H1 (cell line): ENCODE measurements at regions not wholly inside any gene's neighbourhood (a gene's known extent, or its start where the extent isn't known, plus 50 kb on each side); places are given as distances from the start of the nearest gene placed in this dataset.

ENCODE experiments used
- CTCF ChIA-PET: fragments of 300-600 bp; sonication (Branson Sonifier 250); formaldehyde crosslinking; loops from one replicate; lab custom pipeline; 2021; ENCODE audit not compliant: partially characterized antibody; lab: Charles Lee
- POLR2A ChIA-PET: fragments of 300-600 bp; sonication (Branson Sonifier 250); formaldehyde crosslinking; loops from one replicate; lab custom pipeline; 2021; ENCODE audit warnings: inconsistent platforms; ENCODE audit not compliant: partially characterized antibody; lab: Charles Lee
- DNase-seq, 2 experiments: peaks; one replicate each; pipeline versions ENCODE4 v3.0.0 to v3.0.0-alpha.2; 2010 to 2022; ENCODE audit warnings: low spot score in 2 of 2, low read depth in 1 of 2, mixed read lengths in 1 of 2
- FAIRE-seq: peaks from 2 replicates; lab custom pipeline; 2011; peaks lifted over from hg19 to GRCh38; lab: Jason Lieb, UNC
- H2AFZ ChIP-seq: 2 replicates; pipeline ENCODE4 v1.8.1; 2012; ENCODE audit warnings: low read length, inconsistent platforms
- H2AK5ac ChIP-seq: 2 replicates; pipeline ENCODE4 v1.6.1; 2013; ENCODE audit warnings: low read depth, low read length
- H2BK120ac ChIP-seq: replicated peaks from 2 replicates; pipeline ENCODE3; 2013; ENCODE audit warnings: low read depth, low read length, inconsistent platforms
- H2BK12ac ChIP-seq: 2 replicates; pipeline ENCODE4 v1.6.1; 2013; ENCODE audit warnings: low read depth, low read length
- H2BK15ac ChIP-seq: 2 replicates; pipeline ENCODE4 v1.6.1; 2013; ENCODE audit warnings: low read length
- H2BK20ac ChIP-seq: 2 replicates; pipeline ENCODE4 v1.6.1; 2013; ENCODE audit warnings: low read length
- H2BK5ac ChIP-seq: 2 replicates; pipeline ENCODE4 v1.6.1; 2013; ENCODE audit warnings: low read depth, low read length
- H3K14ac ChIP-seq: 2 replicates; pipeline ENCODE4 v1.6.1; 2013; ENCODE audit warnings: inconsistent platforms; ENCODE audit not compliant: insufficient read length
- H3K18ac ChIP-seq: 2 replicates; pipeline ENCODE4 v1.6.1; 2013; ENCODE audit warnings: low read length; ENCODE audit errors: extremely low read depth
- H3K23ac ChIP-seq: 2 replicates; pipeline ENCODE4 v1.6.1; 2013; ENCODE audit warnings: inconsistent platforms; ENCODE audit not compliant: insufficient read length
- H3K23me2 ChIP-seq: 2 replicates; pipeline ENCODE4 v1.6.1; 2013; ENCODE audit warnings: low read depth, low read length
- H3K27ac ChIP-seq: 2 replicates; pipeline ENCODE4 v1.6.1; 2011; ENCODE audit warnings: low read depth, low read length, inconsistent platforms
- H3K27me3 ChIP-seq, 4 experiments: replicated peaks in 1 of 4; 1 replicate in 1 of 4; 2 replicates in 3 of 4; pipeline versions ENCODE4 v1.6.1 to v1.8.1; 2011 to 2013; ENCODE audit warnings: low read length in 3 of 4, mild to moderate bottlenecking in 3 of 4, inconsistent platforms in 2 of 4, mixed read lengths in 2 of 4, moderate library complexity in 1 of 4; ENCODE audit not compliant: control insufficient read depth in 3 of 4, insufficient read depth in 3 of 4; ENCODE audit errors: extremely low read depth in 1 of 4
- H3K36me3 ChIP-seq, 4 experiments: 2 replicates each; pipeline versions ENCODE4 v1.6.1 to v1.8.1; 2011 to 2013; ENCODE audit warnings: mild to moderate bottlenecking in 4 of 4, low read length in 3 of 4, moderate library complexity in 2 of 4, control low read depth in 1 of 4, inconsistent platforms in 1 of 4; ENCODE audit not compliant: insufficient read depth in 4 of 4, control insufficient read depth in 2 of 4
- H3K4ac ChIP-seq: replicated peaks from 2 replicates; pipeline ENCODE3; 2013; ENCODE audit warnings: low read length, low read depth, mixed read lengths, inconsistent platforms; ENCODE audit not compliant: insufficient read length
- H3K4me1 ChIP-seq, 4 experiments: replicated peaks in 1 of 4; 1 replicate in 1 of 4; 2 replicates in 3 of 4; pipeline versions ENCODE4 v1.6.1 to v1.8.1; 2011 to 2013; ENCODE audit warnings: low read length in 3 of 4, inconsistent platforms in 2 of 4, mixed read lengths in 1 of 4; ENCODE audit not compliant: insufficient read depth in 4 of 4, control insufficient read depth in 3 of 4
- H3K4me2 ChIP-seq, 2 experiments: 2 replicates each; pipeline versions ENCODE4 v1.6.1 to v1.8.1; 2011 to 2013; ENCODE audit warnings: low read depth in 2 of 2, low read length in 2 of 2, control low read depth in 1 of 2, inconsistent platforms in 1 of 2, mild to moderate bottlenecking in 1 of 2; ENCODE audit not compliant: insufficient read depth in 1 of 2
- H3K4me3 ChIP-seq, 4 experiments: fragments of 200-600, 300-600 bp in 1 of 4; sonication (generic), shearing (Covaris generic), sonication (Bioruptor Twin) in 1 of 4; 2 replicates each; pipeline versions ENCODE4 v1.5.1 to v1.8.1; 2011 to 2016; ENCODE audit warnings: low read length in 4 of 4, low read depth in 3 of 4, control low read depth in 2 of 4, inconsistent platforms in 2 of 4, mild to moderate bottlenecking in 2 of 4, mixed read lengths in 1 of 4, moderate library complexity in 1 of 4; ENCODE audit not compliant: insufficient read depth in 2 of 4; ENCODE audit errors: extremely low read depth in 1 of 4
- H3K56ac ChIP-seq: replicated peaks from 2 replicates; pipeline ENCODE3; 2013; ENCODE audit warnings: low read depth, mild to moderate bottlenecking, mixed read lengths, low read length, inconsistent platforms; ENCODE audit not compliant: insufficient read length
- H3K79me1 ChIP-seq: 2 replicates; pipeline ENCODE4 v1.6.1; 2013; ENCODE audit warnings: low read depth, low read length, control low read depth
- H3K79me2 ChIP-seq, 2 experiments: 2 replicates each; pipeline versions ENCODE4 v1.6.1 to v1.8.1; 2012 to 2013; ENCODE audit warnings: low read length in 2 of 2, mild to moderate bottlenecking in 2 of 2, inconsistent platforms in 1 of 2; ENCODE audit not compliant: insufficient read depth in 2 of 2, control insufficient read depth in 1 of 2
- H3K9ac ChIP-seq, 4 experiments: replicated peaks in 1 of 4; 1 replicate in 1 of 4; 2 replicates in 3 of 4; pipeline versions ENCODE4 v1.6.1 to v1.8.1; 2011 to 2013; ENCODE audit warnings: low read depth in 3 of 4, low read length in 3 of 4, control low read depth in 2 of 4, mild to moderate bottlenecking in 2 of 4, moderate library complexity in 2 of 4, inconsistent platforms in 1 of 4; ENCODE audit errors: extremely low read depth in 1 of 4
- H3K9me3 ChIP-seq, 2 experiments: 2 replicates each; pipeline versions ENCODE4 v1.6.1 to v1.8.1; 2012 to 2013; ENCODE audit warnings: mild to moderate bottlenecking in 2 of 2, moderate library complexity in 2 of 2, control low read depth in 1 of 2, inconsistent platforms in 1 of 2, low read depth in 1 of 2, low read length in 1 of 2, mixed read lengths in 1 of 2; ENCODE audit not compliant: insufficient read depth in 2 of 2
- H4K20me1 ChIP-seq, 2 experiments: replicated peaks in 1 of 2; 2 replicates each; pipeline versions ENCODE3 to v1.8.1; 2011 to 2013; ENCODE audit warnings: inconsistent platforms in 2 of 2, low read length in 2 of 2, mild to moderate bottlenecking in 1 of 2; ENCODE audit not compliant: insufficient read depth in 2 of 2, control insufficient read depth in 1 of 2
- H4K5ac ChIP-seq: 2 replicates; pipeline ENCODE4 v1.6.1; 2013; ENCODE audit warnings: low read length, low read depth, mixed read lengths, inconsistent platforms; ENCODE audit not compliant: insufficient read length
- H4K8ac ChIP-seq: 2 replicates; pipeline ENCODE4 v1.8.0; 2013; ENCODE audit warnings: mild to moderate bottlenecking, moderate library complexity, low read length, inconsistent platforms; ENCODE audit not compliant: insufficient read depth; ENCODE audit errors: extremely low read depth
- H4K91ac ChIP-seq: replicated peaks from 2 replicates; pipeline ENCODE3; 2013; ENCODE audit warnings: low read length, mixed read lengths, inconsistent platforms; ENCODE audit not compliant: insufficient read length
- E2F6 ChIP-seq: IDR thresholded peaks from 2 replicates; pipeline ENCODE4 v1.6.1; 2012; ENCODE audit warnings: inconsistent platforms
- EGR1 ChIP-seq: IDR thresholded peaks from 2 replicates; pipeline ENCODE4 v1.6.1; 2011; ENCODE audit warnings: low read depth, low read length, borderline replicate concordance
- GABPA ChIP-seq: IDR thresholded peaks from 2 replicates; pipeline ENCODE4 v1.6.1; 2011; ENCODE audit warnings: mild to moderate bottlenecking, low read length, moderate library complexity, borderline replicate concordance; ENCODE audit not compliant: insufficient read depth
- KDM1A ChIP-seq: fragments of 200-600, 300-600 bp; sonication (generic); IDR thresholded peaks from 2 replicates; pipeline ENCODE4 v1.7.1; 2016; ENCODE audit warnings: mild to moderate bottlenecking, low read length, borderline replicate concordance
- RFX5 ChIP-seq: IDR thresholded peaks from 2 replicates; pipeline ENCODE4 v1.6.1; 2011; ENCODE audit warnings: low read depth, low read length, improper control_type of control experiment, borderline replicate concordance
- RNF2 ChIP-seq: fragments of 200-900, 300-1000 bp; sonication (generic); IDR thresholded peaks from 2 replicates; pipeline ENCODE4 v1.7.1; 2016; ENCODE audit warnings: borderline replicate concordance, low read depth, mild to moderate bottlenecking, antibody characterized with exemption, low read length; ENCODE audit not compliant: poor library complexity, severe bottlenecking; ENCODE audit errors: missing control alignments
- TCF12 ChIP-seq: IDR thresholded peaks from 2 replicates; pipeline ENCODE4 v1.6.1; 2011; ENCODE audit warnings: low read depth, mild to moderate bottlenecking, low read length
- WGBS, 2 experiments: shearing (Covaris generic) in 1 of 2; methylation state at CpG; one replicate each; pipeline versions ENCODE4 v1.1.6 to v1.1.7; 2013 to 2015; ENCODE audit warnings: low lambda C conversion rate in 2 of 2, mixed read lengths in 2 of 2, inconsistent platforms in 1 of 2, low coverage in 1 of 2, missing lambda C conversion rate in 1 of 2; ENCODE audit not compliant: insufficient replicate concordance in 2 of 2, insufficient coverage in 1 of 2, insufficient read length in 1 of 2; ENCODE audit errors: extremely low coverage in 1 of 2, missing lambda C conversion rate in 1 of 2; 5-methylcytosine and 5-hydroxymethylcytosine counted together

- TF ChIP-seq TCF12: no peak
- no peak for TF ChIP-seq KDM1A
- no peak for TF ChIP-seq RFX5
- no peak for TF ChIP-seq EGR1
- TF ChIP-seq RNF2: no peak
- TF ChIP-seq GABPA: no peak
- no peak for TF ChIP-seq E2F6
- Histone ChIP-seq H3K27me3 (no peaks in the 10 kb centered on the region), H3K4me3 (no peak overlapping the region), H3K18ac (no peak overlapping the region), H4K5ac (no peak overlapping the region), H2BK15ac (no peak overlapping the region), H3K4me2 (no peak overlapping the region), H3K23me2 (no peaks in the 10 kb centered on the region; the same call in 1 of the 2 replicates), H4K20me1 (no peaks in the 10 kb centered on the region), H3K14ac (no peak overlapping the region), H2AK5ac (no peak overlapping the region), H3K4ac (no peak overlapping the region), H3K27ac (no peak overlapping the region), H4K8ac (no peak overlapping the region; the same call in 1 of the 2 replicates), H4K91ac (no peak overlapping the region), H2BK12ac (no peak overlapping the region), H3K9me3 (no peaks in the 10 kb centered on the region), H3K4me1 (no peaks in the 10 kb centered on the region; a peak in 1 of 7 replicates), H3K23ac (no peak overlapping the region), H3K79me2 (no peaks in the 10 kb centered on the region), H2BK120ac (no peak overlapping the region), H3K56ac (no peak overlapping the region), H2BK5ac (no peak overlapping the region), H3K79me1 (no peaks in the 10 kb centered on the region), H3K36me3 (no peaks in the 10 kb centered on the region), H2BK20ac (no peak overlapping the region), H3K9ac (no peak overlapping the region), H2AFZ (no peak overlapping the region)
- DNase-seq: no peak
- CTCF ChIA-PET: interaction anchor here (0.6 to 2.5 kb wide), 2 partner anchors 22 to 858 kb away, joined by 4 to 7 read pairs; no protein-coding TSS in a partner anchor
- 93% methylated on average over 10 of the region's 10 CpGs; no CpG with 5 or more reads in 1 of the 2 experiments for WGBS, 2 experiments
- POLR2A ChIA-PET: no interaction called here
- no peak for FAIRE-seq
These were observed 250.6 kb downstream of the KLF6 start for GRCh38 chr10:3534433-3534832.
